Hepatocyte (in vitro differentiated cells): ENCODE measurements at regions not wholly inside any gene's neighbourhood (a gene's known extent, or its start where the extent isn't known, plus 50 kb on each side); places are given as distances from the start of the nearest gene placed in this dataset.

ENCODE experiments used
- EZH2 ChIP-seq: fragments of 200-600 bp; sonication (generic); IDR thresholded peaks from 2 replicates; pipeline ENCODE4 v1.6.1; 2016; ENCODE audit warnings: antibody characterized with exemption, mild to moderate bottlenecking, borderline replicate concordance
- TF ChIP-seq, protein P1 (sequence below): fragments of 200-600 bp; sonication (generic); IDR thresholded peaks from 2 replicates; pipeline ENCODE4 v1.5.1; 2016; ENCODE audit warnings: antibody characterized with exemption, mild to moderate bottlenecking; ENCODE audit not compliant: poor library complexity

DNA sequence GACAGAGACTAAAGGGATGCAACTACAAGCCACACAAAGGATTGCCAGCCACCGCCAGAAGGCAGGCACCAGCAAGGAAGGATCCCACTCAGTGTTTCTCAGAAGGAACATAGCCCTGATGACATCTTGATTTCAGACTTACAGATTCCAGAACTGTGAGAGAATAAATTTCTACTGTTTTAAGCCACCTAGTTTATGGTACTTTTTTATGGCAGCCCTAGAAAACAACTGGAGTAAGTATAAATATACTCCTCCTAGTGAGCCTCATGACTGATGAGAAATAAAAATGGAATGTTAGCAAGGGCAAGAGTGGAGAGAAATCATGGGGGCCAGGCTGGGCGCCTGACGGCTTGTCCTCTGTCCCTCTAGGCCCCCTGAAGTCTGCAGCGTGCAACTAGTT, 307.3 kb downstream of the PIK3R1 start:
- TF ChIP-seq, protein P1, sequence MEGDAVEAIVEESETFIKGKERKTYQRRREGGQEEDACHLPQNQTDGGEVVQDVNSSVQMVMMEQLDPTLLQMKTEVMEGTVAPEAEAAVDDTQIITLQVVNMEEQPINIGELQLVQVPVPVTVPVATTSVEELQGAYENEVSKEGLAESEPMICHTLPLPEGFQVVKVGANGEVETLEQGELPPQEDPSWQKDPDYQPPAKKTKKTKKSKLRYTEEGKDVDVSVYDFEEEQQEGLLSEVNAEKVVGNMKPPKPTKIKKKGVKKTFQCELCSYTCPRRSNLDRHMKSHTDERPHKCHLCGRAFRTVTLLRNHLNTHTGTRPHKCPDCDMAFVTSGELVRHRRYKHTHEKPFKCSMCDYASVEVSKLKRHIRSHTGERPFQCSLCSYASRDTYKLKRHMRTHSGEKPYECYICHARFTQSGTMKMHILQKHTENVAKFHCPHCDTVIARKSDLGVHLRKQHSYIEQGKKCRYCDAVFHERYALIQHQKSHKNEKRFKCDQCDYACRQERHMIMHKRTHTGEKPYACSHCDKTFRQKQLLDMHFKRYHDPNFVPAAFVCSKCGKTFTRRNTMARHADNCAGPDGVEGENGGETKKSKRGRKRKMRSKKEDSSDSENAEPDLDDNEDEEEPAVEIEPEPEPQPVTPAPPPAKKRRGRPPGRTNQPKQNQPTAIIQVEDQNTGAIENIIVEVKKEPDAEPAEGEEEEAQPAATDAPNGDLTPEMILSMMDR, result no peak
- TF ChIP-seq EZH2, result no peak
